ENCODE measurements at regions not wholly inside any gene's neighbourhood (a gene's known extent, or its start where the extent isn't known, plus 50 kb on each side); places are given as distances from the start of the nearest gene placed in this dataset.

- DNase-seq (peak in 4 of 5 donors; percentile 17 to 41 (median 38)), FAIRE-seq (no peak)
- H3K4me1 ChIP-seq (ENCODE audit: control insufficient read depth in 2 of 3, insufficient read depth in 2 of 3, low read depth in 1 of 3, low read length in 3 of 3) = peaks cover 0 to 3% (median 3%) of the 10 kb centered on the region in 3 donors
- H3K36me3 ChIP-seq (ENCODE audit: control insufficient read depth in 2 of 3, insufficient read depth in 3 of 3, low read length in 3 of 3) = no peaks in the 10 kb centered on the region
- no peak overlapping the region for H3K9ac ChIP-seq (ENCODE audit: low read length in 3 of 3)
- intact Hi-C loops (cut with DNase I) = no loop called here
- H3K9me3 ChIP-seq (ENCODE audit: control insufficient read depth in 2 of 3, insufficient read depth in 1 of 3, low read length in 3 of 3) = peaks cover 0 to 3% (median 0%) of the 10 kb centered on the region in 3 donors
- peak overlapping the region in 1 of 3 donors; percentile 18 for H3K4me3 ChIP-seq (ENCODE audit: low read length in 3 of 3)
- no peak for TF ChIP-seq CTCF (IDR thresholded peaks at IDR 0.05; ENCODE audit: borderline replicate concordance, extremely low read depth, insufficient read depth)
- no peaks in the 10 kb centered on the region for H3K27me3 ChIP-seq (ENCODE audit: control insufficient read depth, insufficient read depth, low read length)
- peak overlapping the region in 1 of 2 donors; percentile 5 for H3K27ac ChIP-seq (ENCODE audit: low read depth in 2 of 2, low read length in 2 of 2)
These were observed 467.8 kb downstream of the LMO4 start for GRCh38 chr1:87796471-87796901.

GRCh38 chr1:87799451-87799850 is 470.8 kb downstream of the LMO4 start:
- H3K9ac ChIP-seq (ENCODE audit: low read length in 3 of 3) = no peak overlapping the region
- H3K27ac ChIP-seq (ENCODE audit: low read depth in 2 of 2, low read length in 2 of 2) = no peak overlapping the region
- intact Hi-C loops (cut with DNase I) = no loop called here
- H3K4me3 ChIP-seq (ENCODE audit: low read length in 3 of 3) = no peak overlapping the region
- H3K27me3 ChIP-seq (ENCODE audit: control insufficient read depth, insufficient read depth, low read length) = no peaks in the 10 kb centered on the region
- no peak for TF ChIP-seq CTCF (IDR thresholded peaks at IDR 0.05; ENCODE audit: borderline replicate concordance, extremely low read depth, insufficient read depth)
- no peak for DNase-seq
- H3K36me3 ChIP-seq (ENCODE audit: control insufficient read depth in 2 of 3, insufficient read depth in 3 of 3, low read length in 3 of 3) = no peaks in the 10 kb centered on the region
- peaks cover 0 to 3% (median 3%) of the 10 kb centered on the region in 3 donors for H3K4me1 ChIP-seq (ENCODE audit: control insufficient read depth in 2 of 3, insufficient read depth in 2 of 3, low read depth in 1 of 3, low read length in 3 of 3)
- peaks cover 0 to 3% (median 0%) of the 10 kb centered on the region in 3 donors for H3K9me3 ChIP-seq (ENCODE audit: control insufficient read depth in 2 of 3, insufficient read depth in 1 of 3, low read length in 3 of 3)
- FAIRE-seq = no peak

- H3K9ac ChIP-seq (ENCODE audit: low read length in 3 of 3) = no peak overlapping the region
- DNase-seq = no peak
- H3K4me1 ChIP-seq (ENCODE audit: control insufficient read depth in 2 of 3, insufficient read depth in 2 of 3, low read depth in 1 of 3, low read length in 3 of 3) = peaks cover 0 to 3% (median 3%) of the 10 kb centered on the region in 3 donors
- H3K27me3 ChIP-seq (ENCODE audit: control insufficient read depth, insufficient read depth, low read length) = no peaks in the 10 kb centered on the region
- no peak overlapping the region for H3K27ac ChIP-seq (ENCODE audit: low read depth in 2 of 2, low read length in 2 of 2)
- TF ChIP-seq CTCF (IDR thresholded peaks at IDR 0.05; ENCODE audit: borderline replicate concordance, extremely low read depth, insufficient read depth) = no peak
- H3K4me3 ChIP-seq (ENCODE audit: low read length in 3 of 3) = no peak overlapping the region
- H3K9me3 ChIP-seq (ENCODE audit: control insufficient read depth in 2 of 3, insufficient read depth in 1 of 3, low read length in 3 of 3) = peaks cover 0 to 3% (median 0%) of the 10 kb centered on the region in 3 donors
- no peak for FAIRE-seq
- H3K36me3 ChIP-seq (ENCODE audit: control insufficient read depth in 2 of 3, insufficient read depth in 3 of 3, low read length in 3 of 3) = no peaks in the 10 kb centered on the region
- intact Hi-C loops (cut with DNase I) = no loop called here
These were observed 471.3 kb downstream of the LMO4 start for GRCh38 chr1:87800006-87800405.

- H3K9ac ChIP-seq (ENCODE audit: low read length in 3 of 3) = no peak overlapping the region
- TF ChIP-seq CTCF (IDR thresholded peaks at IDR 0.05; ENCODE audit: borderline replicate concordance, extremely low read depth, insufficient read depth) = no peak
- H3K9me3 ChIP-seq (ENCODE audit: control insufficient read depth in 2 of 3, insufficient read depth in 1 of 3, low read length in 3 of 3) = peaks cover 0 to 3% (median 0%) of the 10 kb centered on the region in 3 donors
- intact Hi-C loops (cut with DNase I) = no loop called here
- no peak overlapping the region for H3K4me3 ChIP-seq (ENCODE audit: low read length in 3 of 3)
- no peaks in the 10 kb centered on the region for H3K36me3 ChIP-seq (ENCODE audit: control insufficient read depth in 2 of 3, insufficient read depth in 3 of 3, low read length in 3 of 3)
- DNase-seq = no peak
- no peaks in the 10 kb centered on the region for H3K27me3 ChIP-seq (ENCODE audit: control insufficient read depth, insufficient read depth, low read length)
- peak; percentile 68 for FAIRE-seq
- H3K4me1 ChIP-seq (ENCODE audit: control insufficient read depth in 2 of 3, insufficient read depth in 2 of 3, low read depth in 1 of 3, low read length in 3 of 3) = peaks cover 0 to 4% (median 0%) of the 10 kb centered on the region in 3 donors
- H3K27ac ChIP-seq (ENCODE audit: low read depth in 2 of 2, low read length in 2 of 2) = no peak overlapping the region
These were observed 474.7 kb downstream of the LMO4 start for GRCh38 chr1:87803375-87803774.
